GM12801 (cell line): ENCODE measurements at regions not wholly inside any gene's neighbourhood (a gene's known extent, or its start where the extent isn't known, plus 50 kb on each side); places are given as distances from the start of the nearest gene placed in this dataset.

Source experiments
- TF ChIP-seq, protein P1 (sequence below): IDR thresholded peaks from one replicate; pipeline ENCODE4 v1.5.1; 2011; ENCODE audit warnings: control low read depth; ENCODE audit not compliant: insufficient read length; ENCODE audit errors: extremely low read depth

- TF ChIP-seq, protein P1, sequence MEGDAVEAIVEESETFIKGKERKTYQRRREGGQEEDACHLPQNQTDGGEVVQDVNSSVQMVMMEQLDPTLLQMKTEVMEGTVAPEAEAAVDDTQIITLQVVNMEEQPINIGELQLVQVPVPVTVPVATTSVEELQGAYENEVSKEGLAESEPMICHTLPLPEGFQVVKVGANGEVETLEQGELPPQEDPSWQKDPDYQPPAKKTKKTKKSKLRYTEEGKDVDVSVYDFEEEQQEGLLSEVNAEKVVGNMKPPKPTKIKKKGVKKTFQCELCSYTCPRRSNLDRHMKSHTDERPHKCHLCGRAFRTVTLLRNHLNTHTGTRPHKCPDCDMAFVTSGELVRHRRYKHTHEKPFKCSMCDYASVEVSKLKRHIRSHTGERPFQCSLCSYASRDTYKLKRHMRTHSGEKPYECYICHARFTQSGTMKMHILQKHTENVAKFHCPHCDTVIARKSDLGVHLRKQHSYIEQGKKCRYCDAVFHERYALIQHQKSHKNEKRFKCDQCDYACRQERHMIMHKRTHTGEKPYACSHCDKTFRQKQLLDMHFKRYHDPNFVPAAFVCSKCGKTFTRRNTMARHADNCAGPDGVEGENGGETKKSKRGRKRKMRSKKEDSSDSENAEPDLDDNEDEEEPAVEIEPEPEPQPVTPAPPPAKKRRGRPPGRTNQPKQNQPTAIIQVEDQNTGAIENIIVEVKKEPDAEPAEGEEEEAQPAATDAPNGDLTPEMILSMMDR, result no peak
Measured at GRCh38 chr13:53941588-53942190, 913.1 kb downstream of the OLFM4 start.

GRCh38 chr13:53946500-53946899 lies 917.9 kb downstream of the OLFM4 start:
- TF ChIP-seq, protein P1, result no peak

GRCh38 chr13:53953183-53953582 lies 924.6 kb downstream of the OLFM4 start:
- TF ChIP-seq, protein P1, result no peak
